ENCODE measurements at regions not wholly inside any gene's neighbourhood (a gene's known extent, or its start where the extent isn't known, plus 50 kb on each side); places are given as distances from the start of the nearest gene placed in this dataset.

GRCh38 chr11:32334822-32335221 lies 100.5 kb downstream of the WT1 start:
- Histone ChIP-seq H3K4me3 (ENCODE audit: low read depth in 1 of 3, low read length in 3 of 3) (no peak overlapping the region), H3K4me1 (ENCODE audit: control insufficient read depth in 4 of 4, insufficient read depth in 4 of 4, low read length in 3 of 4) (peaks cover 0 to 11% (median 2%) of the 10 kb centered on the region in 4 donors), H3K36me3 (ENCODE audit: control insufficient read depth in 4 of 4, insufficient read depth in 3 of 4, low read depth in 1 of 4, low read length in 3 of 4) (no peaks in the 10 kb centered on the region), H3K9ac (ENCODE audit: low read depth in 1 of 2, low read length in 2 of 2) (no peak overlapping the region), H3K27me3 (ENCODE audit: control insufficient read depth in 4 of 4, insufficient read depth in 4 of 4, low read length in 3 of 4) (no peaks in the 10 kb centered on the region), H3K9me3 (ENCODE audit: control insufficient read depth in 4 of 4, low read length in 3 of 4) (peaks cover 0 to 3% (median 3%) of the 10 kb centered on the region in 4 donors), H3K27ac (ENCODE audit: low read depth in 1 of 2, low read length in 2 of 2) (no peak overlapping the region)
- no peak for TF ChIP-seq NR2F2 (IDR thresholded peaks at IDR 0.05)
- TF ChIP-seq FOXA1 (IDR thresholded peaks at IDR 0.05): no peak
- no peak for TF ChIP-seq RAD21 (IDR thresholded peaks at IDR 0.05)
- TF ChIP-seq RXRA (IDR thresholded peaks at IDR 0.05): no peak
- no peak for TF ChIP-seq CTCF (IDR thresholded peaks at IDR 0.05; ENCODE audit: low read depth, low read length, missing input control)
- no peak for TF ChIP-seq HNF4G (IDR thresholded peaks at IDR 0.05)
- no peak for TF ChIP-seq FOXA2 (IDR thresholded peaks at IDR 0.05)
- no peak for TF ChIP-seq EGR1 (IDR thresholded peaks at IDR 0.05; ENCODE audit: low read depth in 2 of 2)
- TF ChIP-seq ATF3 (IDR thresholded peaks at IDR 0.05): no peak
- TF ChIP-seq YY1 (IDR thresholded peaks at IDR 0.05): no peak
- no peak for TF ChIP-seq MAX (IDR thresholded peaks at IDR 0.05)
- no peak for TF ChIP-seq ZBTB33 (IDR thresholded peaks at IDR 0.05)
- TF ChIP-seq GABPA (IDR thresholded peaks at IDR 0.05 in 1 of 2, conservative IDR thresholded peaks at IDR 0.05 in 1 of 2): no peak
- no peak for TF ChIP-seq REST (IDR thresholded peaks at IDR 0.05)
- TF ChIP-seq SP1 (IDR thresholded peaks at IDR 0.05): no peak
- no peak for TF ChIP-seq JUND (IDR thresholded peaks at IDR 0.05)
- TF ChIP-seq TAF1 (conservative IDR thresholded peaks at IDR 0.05): no peak
- no peak for TF ChIP-seq HNF4A (conservative IDR thresholded peaks at IDR 0.05)
- no peak for DNase-seq (ENCODE audit: low spot score)
- WGBS: 96% methylated on average over 8 of the region's 8 CpGs

Measured in liver (tissue), 8 donors.